Left hindlimb (tissue), 1 donor: ENCODE measurements at regions not wholly inside any gene's neighbourhood (a gene's known extent, or its start where the extent isn't known, plus 50 kb on each side); places are given as distances from the start of the nearest gene placed in this dataset.

ENCODE experiments used
- DNase-seq: peaks from one replicate; pipeline ENCODE4 v3.0.0-alpha.2; 2018

DNA sequence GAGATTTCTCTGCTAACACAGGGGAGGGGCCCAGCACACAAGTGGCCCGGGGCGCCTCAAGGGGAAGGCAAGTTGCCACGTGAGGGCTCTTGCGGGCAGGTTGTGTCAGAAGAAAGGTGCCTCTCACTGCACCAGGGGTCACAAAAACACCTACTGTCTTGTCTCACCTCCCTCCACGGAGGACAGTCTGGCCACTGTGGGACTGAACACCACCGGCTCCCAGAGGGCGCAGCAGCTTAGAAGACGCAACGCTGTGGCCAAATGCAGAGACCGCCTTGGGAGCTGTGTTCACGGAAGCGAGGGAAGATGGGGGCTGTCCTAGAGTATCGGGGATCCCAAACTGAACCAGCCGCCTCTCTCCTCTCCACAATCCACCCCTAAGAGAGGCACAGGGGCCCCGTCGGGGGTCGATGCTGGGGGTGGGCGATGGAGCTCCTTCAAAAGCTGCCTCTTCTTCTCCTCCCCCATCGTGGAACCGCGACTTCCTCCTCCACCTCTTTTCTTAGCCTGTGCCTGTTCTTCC lies 177.5 kb downstream of the FOXO1 start:
- no peak for DNase-seq

DNA sequence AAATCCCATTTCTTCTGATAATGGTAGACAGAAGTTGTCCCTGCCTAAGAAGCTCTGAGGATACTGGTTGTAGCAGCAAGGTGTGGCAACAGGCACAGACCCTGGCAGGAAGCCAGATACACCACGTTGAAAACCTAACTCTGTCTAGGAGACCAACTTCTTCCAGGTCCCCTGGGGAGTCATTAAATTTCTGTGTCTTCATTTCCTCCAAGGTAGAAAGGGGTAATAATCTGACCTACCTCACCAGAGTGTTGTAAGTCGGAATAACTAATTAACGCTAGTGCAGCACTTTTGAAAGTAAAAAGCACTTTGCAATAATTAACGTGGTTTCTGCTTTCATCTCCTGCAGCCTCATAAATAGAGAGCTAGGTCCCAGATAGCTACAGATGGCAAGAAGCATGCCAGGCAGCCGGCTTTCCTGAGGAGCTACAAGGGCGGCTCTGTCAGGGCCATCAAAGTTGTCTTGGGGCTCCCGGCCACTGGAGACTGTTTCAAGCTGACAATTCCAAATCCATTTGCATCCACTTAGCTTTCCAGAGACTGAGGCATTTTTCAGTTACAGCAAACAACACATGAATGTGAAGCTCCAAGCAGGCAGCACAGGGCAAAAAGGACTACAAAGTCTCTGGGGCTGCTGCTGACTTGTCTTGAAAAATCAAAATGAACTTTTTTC lies 176.2 kb downstream of the FOXO1 start:
- no peak for DNase-seq

- no peak for DNase-seq
These were observed 173.9 kb downstream of the FOXO1 start for GRCh38 chr13:40492511-40492910.

DNA sequence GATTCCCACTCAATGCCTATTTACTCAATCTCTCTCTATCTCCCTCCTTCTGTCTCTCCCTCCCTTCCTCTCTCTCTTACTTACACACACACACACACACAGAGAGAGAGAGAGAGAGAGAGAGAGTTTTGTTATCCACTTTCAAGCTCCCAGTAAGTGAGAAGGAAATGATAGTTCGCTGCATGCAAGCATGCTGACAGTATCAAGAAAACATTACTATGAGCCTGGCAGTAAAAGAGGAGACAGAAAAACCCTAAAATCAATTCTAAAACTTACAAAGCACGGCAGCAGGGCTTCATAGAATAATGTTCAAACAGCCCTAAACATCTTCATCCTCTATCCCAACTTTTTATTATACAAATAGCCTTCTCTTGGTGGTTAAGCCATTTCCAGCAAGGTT lies 171.9 kb downstream of the FOXO1 start:
- DNase-seq, result no peak

GRCh38 chr13:40494946-40495620 lies 171.4 kb downstream of the FOXO1 start:
- DNase-seq, result no peak

DNA sequence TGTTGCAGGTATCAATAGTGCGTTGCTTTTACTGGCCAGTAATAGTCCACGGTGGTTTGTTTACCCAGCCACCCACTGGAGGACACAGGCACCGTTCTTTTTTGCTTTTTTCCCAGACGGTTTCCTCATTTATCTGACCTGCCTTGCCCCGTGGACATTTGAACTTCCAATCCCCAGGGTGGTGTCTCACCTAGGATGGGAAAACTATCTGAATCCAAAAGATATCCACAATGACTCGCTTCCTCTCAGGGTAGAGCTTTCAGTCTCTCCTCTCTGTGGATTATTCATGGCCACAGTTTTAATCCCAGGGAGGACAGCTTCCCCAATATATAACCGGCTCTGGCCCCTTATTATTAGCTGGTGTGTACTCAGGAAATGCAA lies 170.8 kb downstream of the FOXO1 start:
- no peak for DNase-seq

DNA sequence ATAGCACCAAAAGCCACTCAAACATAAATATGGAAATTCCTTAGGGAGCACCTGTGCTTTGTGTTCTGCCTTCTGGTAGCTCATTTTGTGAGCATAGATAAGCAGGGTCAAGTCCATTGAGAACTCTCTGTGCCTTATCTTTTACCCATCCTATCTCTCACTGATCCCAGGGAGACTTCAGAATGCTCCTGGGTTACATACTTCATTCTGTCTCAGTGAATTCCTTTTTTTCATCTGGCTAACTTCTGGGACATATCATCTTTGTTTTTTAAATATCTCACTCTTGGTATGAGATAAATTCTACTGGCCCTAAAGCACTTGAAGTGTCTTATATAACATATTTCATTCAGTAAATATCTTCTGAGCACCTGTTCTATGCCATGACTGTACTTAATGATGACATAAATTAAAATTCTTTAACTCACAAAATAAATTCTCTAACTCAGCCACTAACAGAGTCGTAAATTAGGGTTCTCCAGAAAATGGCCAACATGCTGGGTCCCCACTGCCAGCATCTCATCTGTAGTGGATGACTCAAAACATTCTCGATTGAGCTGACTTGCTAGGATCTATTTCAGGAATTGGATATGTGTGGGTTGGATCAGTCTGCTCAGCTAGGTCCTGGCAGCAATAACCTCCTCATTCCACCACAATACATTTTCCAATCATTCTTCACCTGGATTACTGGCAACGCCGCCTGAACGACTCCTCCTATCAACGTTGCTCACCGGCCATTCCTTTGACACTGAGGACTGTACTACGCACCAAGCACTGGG lies 170.2 kb downstream of the FOXO1 start:
- DNase-seq, result no peak

- DNase-seq, result no peak
These were observed 168.0 kb downstream of the FOXO1 start for GRCh38 chr13:40498461-40498860.

- no peak for DNase-seq
These were observed 164.2 kb downstream of the FOXO1 start for GRCh38 chr13:40502236-40502635.

- no peak for DNase-seq
These were observed 163.4 kb downstream of the FOXO1 start for GRCh38 chr13:40503011-40503410.

DNA sequence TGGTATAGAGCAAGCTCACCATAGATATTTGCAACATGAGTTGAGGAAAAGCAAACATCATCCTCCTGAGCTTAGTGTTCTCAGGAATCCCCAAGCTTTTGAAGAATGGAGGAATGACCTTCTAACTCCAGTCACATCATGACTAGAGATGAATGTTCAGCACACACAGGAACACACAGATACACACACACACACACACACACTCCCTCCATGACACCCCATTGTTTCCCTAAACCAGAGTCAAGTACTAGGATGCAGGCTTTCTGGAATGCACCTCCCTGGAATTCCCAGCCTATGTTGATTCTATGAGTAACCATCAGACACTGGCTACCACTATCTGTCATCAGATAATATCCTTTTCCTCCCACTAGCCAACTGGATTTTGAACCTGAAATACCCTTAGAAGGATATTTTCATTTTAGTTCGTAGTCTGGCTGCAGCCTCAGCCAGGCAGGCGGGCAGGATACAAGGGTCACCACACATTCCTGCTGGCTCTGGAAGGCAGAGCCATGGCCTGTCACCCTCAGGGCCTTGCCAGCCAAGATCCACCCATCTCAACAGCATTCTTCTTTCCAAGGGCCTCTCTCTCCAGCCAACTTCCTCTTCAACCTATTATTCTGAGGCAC lies 162.4 kb downstream of the FOXO1 start:
- DNase-seq, result no peak

GRCh38 chr13:40504641-40505040 lies 161.8 kb downstream of the FOXO1 start:
- DNase-seq, result no peak

DNA sequence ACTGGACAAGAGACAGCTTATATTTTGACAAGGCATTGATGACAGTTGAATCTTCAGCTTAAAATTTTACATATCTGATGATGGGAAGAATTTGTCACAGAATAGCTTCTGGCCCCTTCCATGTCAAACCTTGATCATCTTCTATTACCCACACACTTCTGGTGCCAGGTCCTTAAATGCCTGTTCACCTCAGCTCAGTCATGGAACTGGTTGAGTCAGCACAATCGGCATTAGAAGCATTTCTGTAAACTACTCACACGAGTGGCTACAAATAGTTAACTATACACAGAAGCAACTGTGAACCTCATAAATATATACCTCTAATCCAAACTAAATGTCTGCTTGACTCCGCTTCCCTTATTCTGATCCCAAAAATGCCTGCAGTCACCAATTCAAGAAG lies 161.2 kb downstream of the FOXO1 start:
- no peak for DNase-seq
